SK-N-SH treated with all-trans-retinoic acid at 6 μM for 48 hours (cell line): ENCODE measurements at regions not wholly inside any gene's neighbourhood (a gene's known extent, or its start where the extent isn't known, plus 50 kb on each side); places are given as distances from the start of the nearest gene placed in this dataset.
"Not testable (repeated sequence)": the region's sequence is repeated elsewhere in the genome, so short reads cannot be mapped to it uniquely, and the experiment has no call there.

Source experiments
- CSDC2 ChIP-seq: fragments of 250-450 bp; sonication (Bioruptor Pico); IDR thresholded peaks from 2 replicates; pipeline ENCODE4 v1.5.0; 2020; ENCODE audit warnings: mild to moderate bottlenecking, moderate library complexity
- GLIS3 ChIP-seq: fragments of 250-450 bp; sonication (Bioruptor Pico); IDR thresholded peaks from 2 replicates; pipeline ENCODE4 v1.5.0; 2020; ENCODE audit warnings: mild to moderate bottlenecking, moderate library complexity
- ISL1 ChIP-seq: fragments of 250-450 bp; sonication (Bioruptor Pico); IDR thresholded peaks from 2 replicates; pipeline ENCODE4 v2.1.2; 2022; ENCODE audit warnings: mild to moderate bottlenecking, moderate library complexity
- PPARA ChIP-seq: fragments of 250-450 bp; sonication (Bioruptor Pico); IDR thresholded peaks from 2 replicates; pipeline ENCODE4 v1.5.0; 2020; ENCODE audit warnings: mild to moderate bottlenecking, borderline replicate concordance
- RARB ChIP-seq: fragments of 250-450 bp; sonication (Bioruptor Pico); IDR thresholded peaks from 2 replicates; pipeline ENCODE4 v1.8.0; 2021; ENCODE audit warnings: mild to moderate bottlenecking, moderate library complexity
- ZFP30 ChIP-seq: fragments of 450-650 bp; formaldehyde crosslinking; IDR thresholded peaks from 2 replicates; pipeline ENCODE4 v1.5.0; 2022; ENCODE audit warnings: mild to moderate bottlenecking, moderate library complexity

GRCh38 chr5:162964144-162964543, 473.3 kb upstream of the CCNG1 start:
- TF ChIP-seq ZFP30, RARB, CSDC2, GLIS3, ISL1, PPARA (CRISPR knock-in tag): not testable (repeated sequence)
